Endothelial cell of umbilical vein (primary cell): ENCODE measurements at regions not wholly inside any gene's neighbourhood (a gene's known extent, or its start where the extent isn't known, plus 50 kb on each side); places are given as distances from the start of the nearest gene placed in this dataset.
"Not testable (repeated sequence)": the region's sequence is repeated elsewhere in the genome, so short reads cannot be mapped to it uniquely, and the experiment has no call there.

Source experiments
- BruUV-seq: library from RNA; stranded (reverse); fragments of 400-500 nt; replicated peaks from 2 replicates; lab custom pipeline; 2021; lab: Mats Ljungman, UMichigan
- CTCF ChIA-PET: fragments of 300-600, 350-600 bp; sonication (Branson Sonifier 250); formaldehyde crosslinking; loops from one replicate; lab custom pipeline; 2021; ENCODE audit warnings: antibody characterized with exemption, inconsistent platforms; lab: Charles Lee
- POLR2A ChIA-PET: fragments of 300-600, 350-600 bp; sonication (Branson Sonifier 250); formaldehyde crosslinking; loops from one replicate; lab custom pipeline; 2021; ENCODE audit warnings: antibody characterized with exemption, inconsistent platforms; lab: Charles Lee
- DNase-seq: peaks from one replicate; pipeline ENCODE4 v3.0.0-alpha.2; 2011; ENCODE audit warnings: low read depth, low spot score
- FAIRE-seq: peaks from 2 replicates; lab custom pipeline; 2011; peaks lifted over from hg19 to GRCh38; lab: Jason Lieb, UNC
- H2AFZ ChIP-seq: 2 replicates; pipeline ENCODE4 v1.6.0; 2012; ENCODE audit warnings: low read depth, low read length, control low read depth, inconsistent platforms
- H3K27ac ChIP-seq: 2 replicates; pipeline ENCODE4 v1.5.1; 2011; ENCODE audit warnings: low read depth, mild to moderate bottlenecking, control low read depth, low read length, moderate library complexity; ENCODE audit not compliant: insufficient read depth
- H3K27me3 ChIP-seq, 2 experiments: 2 replicates each; pipeline versions ENCODE4 v1.6.0 to v1.6.1; 2011; ENCODE audit warnings: low read length in 2 of 2, mixed read lengths in 1 of 2; ENCODE audit not compliant: control insufficient read depth in 2 of 2, insufficient read depth in 2 of 2
- H3K36me3 ChIP-seq, 2 experiments: 2 replicates in 1 of 2; 3 replicates in 1 of 2; pipeline ENCODE4 v1.5.1; 2011; ENCODE audit warnings: low read length in 2 of 2, mild to moderate bottlenecking in 1 of 2, moderate library complexity in 1 of 2; ENCODE audit not compliant: control insufficient read depth in 2 of 2, insufficient read depth in 2 of 2; ENCODE audit errors: extremely low read depth in 1 of 2
- H3K4me1 ChIP-seq: 3 replicates; pipeline ENCODE4 v1.5.1; 2011; ENCODE audit warnings: mild to moderate bottlenecking, low read length; ENCODE audit not compliant: control insufficient read depth, insufficient read depth; ENCODE audit errors: extremely low read depth
- H3K4me2 ChIP-seq: 2 replicates; pipeline ENCODE4 v1.6.1; 2011; ENCODE audit warnings: low read length, control low read depth, mixed read lengths; ENCODE audit not compliant: insufficient read depth
- H3K4me3 ChIP-seq, 3 experiments: fragments of 200-600 bp in 1 of 3; sonication (generic), shearing (Covaris generic) in 1 of 3; replicated peaks in 1 of 3; 2 replicates each; pipeline ENCODE4 v1.5.1; 2011 to 2016; ENCODE audit warnings: control low read depth in 3 of 3, low read length in 3 of 3, mild to moderate bottlenecking in 2 of 3, inconsistent platforms in 1 of 3, low read depth in 1 of 3, moderate library complexity in 1 of 3; ENCODE audit not compliant: insufficient read depth in 1 of 3
- H3K79me2 ChIP-seq: 2 replicates; pipeline ENCODE4 v1.6.0; 2012; ENCODE audit warnings: low read length, inconsistent platforms; ENCODE audit not compliant: control insufficient read depth, insufficient read depth
- H3K9ac ChIP-seq: replicated peaks from 2 replicates; pipeline ENCODE3; 2011; ENCODE audit warnings: low read length, control low read depth; ENCODE audit not compliant: insufficient read depth; ENCODE audit errors: extremely low read depth
- H3K9me1 ChIP-seq: replicated peaks from 3 replicates; pipeline ENCODE4 v1.6.0; 2011; ENCODE audit warnings: mild to moderate bottlenecking, low read length; ENCODE audit not compliant: control insufficient read depth, insufficient read depth; ENCODE audit errors: extremely low read depth
- H3K9me3 ChIP-seq: replicated peaks from 2 replicates; pipeline ENCODE4 v1.5.1; 2012; ENCODE audit warnings: low read length, inconsistent platforms; ENCODE audit not compliant: control insufficient read depth, insufficient read depth
- H4K20me1 ChIP-seq: replicated peaks from 2 replicates; pipeline ENCODE3; 2011; ENCODE audit warnings: mild to moderate bottlenecking, low read length; ENCODE audit not compliant: control insufficient read depth, insufficient read depth; ENCODE audit errors: extremely low read depth
- EZH2 ChIP-seq: IDR thresholded peaks from 2 replicates; pipeline ENCODE4 v1.6.1; 2012; ENCODE audit warnings: borderline replicate concordance, low read depth, mild to moderate bottlenecking, moderate library complexity, low read length, inconsistent platforms; ENCODE audit not compliant: severe bottlenecking
- dilution Hi-C: fragments of 300-500 bp; cut with MboI; formaldehyde crosslinking; loops from one replicate; pipeline ENCODE4 v1.15.0; 2019; ENCODE audit warnings: low sequenced_read_pairs; ENCODE audit not compliant: extremely low pct_ligation_motif_present
- intact Hi-C: fragments of 100-400 bp; cut with micrococcal nuclease; formaldehyde crosslinking; loops from one replicate; pipeline ENCODE4 v1.10.0; 2022

DNA sequence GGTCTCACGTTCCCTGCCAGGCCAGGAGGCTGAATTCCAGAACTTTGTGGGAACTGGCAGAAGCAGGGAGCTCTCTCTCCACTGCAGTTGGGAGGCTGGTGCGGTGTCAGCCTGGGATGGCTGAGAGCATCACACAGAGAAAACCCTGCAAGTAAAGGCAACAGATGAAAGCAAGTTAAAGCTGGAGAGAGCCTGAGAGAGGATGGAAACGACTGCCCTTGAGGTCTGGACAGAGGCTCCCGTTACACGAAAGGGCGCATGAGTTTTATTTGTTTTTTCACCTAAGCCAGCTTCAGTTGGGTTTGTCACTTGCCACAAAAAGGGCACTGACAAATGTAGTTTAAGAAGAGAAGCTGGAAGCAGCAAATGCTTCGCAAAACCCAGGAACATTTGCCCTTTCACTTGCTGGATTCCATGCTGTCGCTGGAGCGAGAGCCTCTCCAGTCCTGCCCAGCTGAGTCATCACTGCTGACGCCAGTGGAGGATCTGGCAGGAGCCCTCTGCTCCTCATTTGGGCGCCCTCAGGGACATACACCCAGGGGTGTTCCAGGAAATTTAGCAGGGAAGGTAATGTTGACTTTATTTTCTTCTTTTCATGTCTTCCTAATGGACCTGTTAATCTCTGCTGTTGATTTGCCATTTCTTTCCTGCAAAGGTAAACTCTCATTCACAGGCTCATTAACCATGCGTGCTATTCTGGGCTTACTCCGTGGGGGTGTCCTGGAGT, 308.8 kb upstream of the SFSWAP start:
- H3K9me3 ChIP-seq, intact Hi-C loops, BruUV-seq, H3K9me1 ChIP-seq, CTCF ChIA-PET, H3K4me3 ChIP-seq, DNase-seq, H3K4me1 ChIP-seq, H3K36me3 ChIP-seq, FAIRE-seq, POLR2A ChIA-PET, H3K4me2 ChIP-seq, H3K79me2 ChIP-seq, H3K27me3 ChIP-seq, H3K27ac ChIP-seq, H3K9ac ChIP-seq, H4K20me1 ChIP-seq, dilution Hi-C loops, H2AFZ ChIP-seq: not testable (repeated sequence)

DNA sequence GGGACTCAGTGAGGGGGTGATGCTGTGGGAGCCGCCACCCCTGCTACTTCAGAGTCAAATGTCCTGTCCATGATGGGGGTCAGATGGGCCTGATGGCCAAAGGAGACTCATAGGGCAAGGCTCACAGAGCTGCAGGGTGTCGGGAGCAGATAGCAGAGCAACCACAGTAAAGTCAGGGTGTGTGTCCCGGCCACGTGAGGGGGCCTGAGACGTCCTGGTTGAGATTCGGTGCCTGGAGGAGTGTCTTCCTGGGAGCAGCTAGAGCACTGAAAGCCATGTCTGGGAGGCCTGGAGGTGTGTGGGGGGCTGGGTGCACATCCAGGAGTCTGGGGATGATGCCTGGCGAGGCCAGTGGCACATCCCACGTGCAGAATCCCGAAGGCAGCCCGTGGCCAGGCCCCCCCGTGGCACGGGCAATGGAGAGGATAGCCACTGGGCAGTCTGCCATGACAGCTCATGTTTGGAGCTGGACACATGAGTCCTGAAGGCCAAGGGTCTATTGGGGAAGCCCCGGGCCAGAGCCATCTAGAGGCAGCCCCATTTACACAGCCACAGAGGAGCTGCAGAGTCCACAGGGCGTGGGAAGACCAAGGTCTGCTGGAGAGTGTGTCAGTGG, 308.0 kb upstream of the SFSWAP start:
- Histone ChIP-seq H3K27ac (no peak overlapping the region), H3K4me2 (no peak overlapping the region), H3K27me3 (no peaks in the 10 kb centered on the region), H3K9ac (no peak overlapping the region), H3K9me3 (peaks cover 1% of the 10 kb centered on the region), H3K4me3 (no peak overlapping the region), H3K79me2 (no peaks in the 10 kb centered on the region), H4K20me1 (no peaks in the 10 kb centered on the region), H2AFZ (no peak overlapping the region), H3K36me3 (no peaks in the 10 kb centered on the region), H3K9me1 (no peaks in the 10 kb centered on the region), H3K4me1 (no peaks in the 10 kb centered on the region)
- intact Hi-C loops: no loop called here
- TF ChIP-seq EZH2: no peak
- FAIRE-seq (no peak), DNase-seq (no peak)
- dilution Hi-C loops: no loop called here
- ChIA-PET CTCF (no interaction called here), POLR2A (no interaction called here)
- no TSS peak for BruUV-seq
